Liver (tissue), 8 donors: ENCODE measurements at regions not wholly inside any gene's neighbourhood (a gene's known extent, or its start where the extent isn't known, plus 50 kb on each side); places are given as distances from the start of the nearest gene placed in this dataset.

Experiments used
- DNase-seq: peaks from one replicate; pipeline ENCODE4 v3.0.0-alpha.2; 2017; ENCODE audit warnings: low spot score
- H3K27ac ChIP-seq, 2 donors: one replicate each; pipeline ENCODE4 v1.7.0; 2013; ENCODE audit warnings: inconsistent platforms in 2 of 2, low read length in 2 of 2, control low read depth in 1 of 2, low read depth in 1 of 2, mild to moderate bottlenecking in 1 of 2
- H3K27me3 ChIP-seq, 4 donors: one replicate each; pipeline versions ENCODE4 v1.6.1 to v1.7.0; 2013; ENCODE audit warnings: low read length in 3 of 4, inconsistent platforms in 1 of 4, mild to moderate bottlenecking in 1 of 4, moderate library complexity in 1 of 4; ENCODE audit not compliant: control insufficient read depth in 4 of 4, insufficient read depth in 4 of 4
- H3K36me3 ChIP-seq, 4 donors: one replicate each; pipeline versions ENCODE4 v1.6.1 to v1.7.0; 2013; ENCODE audit warnings: low read length in 3 of 4, mild to moderate bottlenecking in 3 of 4, low read depth in 1 of 4, moderate library complexity in 1 of 4; ENCODE audit not compliant: control insufficient read depth in 4 of 4, insufficient read depth in 3 of 4
- H3K4me1 ChIP-seq, 4 donors: one replicate each; pipeline versions ENCODE4 v1.6.1 to v1.7.0; 2013; ENCODE audit warnings: low read length in 3 of 4, mild to moderate bottlenecking in 3 of 4, moderate library complexity in 1 of 4; ENCODE audit not compliant: control insufficient read depth in 4 of 4, insufficient read depth in 4 of 4
- H3K4me3 ChIP-seq, 3 donors: one replicate each; pipeline versions ENCODE4 v1.6.1 to v1.7.0; 2013; ENCODE audit warnings: low read length in 3 of 3, control low read depth in 1 of 3, low read depth in 1 of 3, mild to moderate bottlenecking in 1 of 3
- H3K9ac ChIP-seq, 2 donors: one replicate each; pipeline ENCODE4 v1.7.0; 2013; ENCODE audit warnings: low read length in 2 of 2, mild to moderate bottlenecking in 2 of 2, moderate library complexity in 2 of 2, control low read depth in 1 of 2, low read depth in 1 of 2
- H3K9me3 ChIP-seq, 4 donors: one replicate each; pipeline versions ENCODE4 v1.6.1 to v1.7.0; 2013; ENCODE audit warnings: low read length in 3 of 4; ENCODE audit not compliant: control insufficient read depth in 4 of 4
- EGR1 ChIP-seq, 2 donors: IDR thresholded peaks; 2 replicates each; pipeline ENCODE4 v1.6.1; 2016 to 2018; ENCODE audit warnings: antibody characterized with exemption in 2 of 2, low read depth in 2 of 2
- FOXA1 ChIP-seq: IDR thresholded peaks from 2 replicates; pipeline ENCODE4 v1.6.1; 2016; ENCODE audit warnings: antibody characterized with exemption
- FOXA2 ChIP-seq: IDR thresholded peaks from 2 replicates; pipeline ENCODE4 v1.6.1; 2016; ENCODE audit warnings: antibody characterized with exemption
- GABPA ChIP-seq, 2 donors: IDR thresholded peaks in 1 of 2; conservative IDR thresholded peaks in 1 of 2; 2 replicates each; pipeline ENCODE4 v1.6.1; 2016; ENCODE audit warnings: antibody characterized with exemption in 2 of 2, mild to moderate bottlenecking in 1 of 2, moderate library complexity in 1 of 2
- HNF4A ChIP-seq, 2 donors: conservative IDR thresholded peaks; 2 replicates each; pipeline ENCODE4 v1.6.1; 2016; ENCODE audit warnings: antibody characterized with exemption in 2 of 2, mild to moderate bottlenecking in 2 of 2
- HNF4G ChIP-seq: IDR thresholded peaks from 2 replicates; pipeline ENCODE4 v1.6.1; 2016; ENCODE audit warnings: antibody characterized with exemption
- JUND ChIP-seq, 2 donors: IDR thresholded peaks; 2 replicates each; pipeline ENCODE4 v1.6.1; 2016; ENCODE audit warnings: antibody characterized with exemption in 2 of 2
- NR2F2 ChIP-seq: IDR thresholded peaks from 2 replicates; pipeline ENCODE4 v1.6.1; 2016; ENCODE audit warnings: antibody characterized with exemption
- RAD21 ChIP-seq, 2 donors: IDR thresholded peaks; 2 replicates each; pipeline ENCODE4 v1.6.1; 2016; ENCODE audit warnings: antibody characterized with exemption in 2 of 2, mild to moderate bottlenecking in 2 of 2
- RXRA ChIP-seq, 2 donors: IDR thresholded peaks; 2 replicates each; pipeline ENCODE4 v1.6.1; 2017 to 2018; ENCODE audit warnings: antibody characterized with exemption in 2 of 2, mild to moderate bottlenecking in 1 of 2
- SP1 ChIP-seq: IDR thresholded peaks from 2 replicates; pipeline ENCODE4 v1.6.1; 2018; ENCODE audit warnings: antibody characterized with exemption, mild to moderate bottlenecking
- TAF1 ChIP-seq: conservative IDR thresholded peaks from 2 replicates; pipeline ENCODE4 v1.6.1; 2016; ENCODE audit warnings: antibody characterized with exemption, mild to moderate bottlenecking
- YY1 ChIP-seq: IDR thresholded peaks from 2 replicates; pipeline ENCODE4 v1.6.1; 2016; ENCODE audit warnings: antibody characterized with exemption, mild to moderate bottlenecking
- WGBS: extraction: QIAGEN DNeasy Blood & Tissue Kit; methylation state at CpG from one replicate; pipeline ENCODE4 v1.1.7; 2013; 5-methylcytosine and 5-hydroxymethylcytosine counted together
- TF ChIP-seq, protein P1 (sequence below): fragments of 150-350 bp; IDR thresholded peaks from 2 replicates; pipeline ENCODE4 v1.5.1; 2017; ENCODE audit warnings: improper control_type of control experiment, low read depth, low read length; ENCODE audit not compliant: missing input control
- TF ChIP-seq, protein P2 (sequence below): IDR thresholded peaks from 2 replicates; pipeline ENCODE4 v1.6.1; 2016; ENCODE audit warnings: antibody characterized with exemption
- TF ChIP-seq, protein P3 (sequence below): IDR thresholded peaks from 2 replicates; pipeline ENCODE4 v1.6.1; 2016; ENCODE audit warnings: antibody characterized with exemption, mild to moderate bottlenecking
- donor health status: healthy.
- donor health status: healthy.
- donor health status: healthy.
- donor health status: healthy.
- donor health status: healthy.

DNA sequence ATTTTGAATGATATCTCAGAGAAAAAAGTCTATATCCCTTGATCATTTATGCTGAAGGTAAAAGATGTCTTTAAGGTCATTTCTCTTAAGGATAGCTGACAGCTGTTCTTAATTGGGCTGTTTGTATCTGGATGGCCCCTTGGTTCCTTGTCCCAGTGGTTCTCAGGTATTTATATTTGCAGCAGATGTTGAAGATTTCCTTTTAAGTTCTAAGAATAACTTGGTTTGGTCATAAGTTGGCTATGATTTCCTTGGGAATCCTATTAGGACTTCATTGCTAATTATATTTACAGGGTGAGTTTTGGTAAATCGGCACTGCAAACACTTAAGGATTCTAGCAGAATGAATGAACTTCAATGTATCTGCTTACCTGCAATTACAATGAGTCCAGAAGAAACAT, 460.4 kb upstream of the SGO1 start (continued):
- TF ChIP-seq JUND (IDR thresholded peaks at IDR 0.05) = no peak
- TF ChIP-seq NR2F2 = no peak

DNA sequence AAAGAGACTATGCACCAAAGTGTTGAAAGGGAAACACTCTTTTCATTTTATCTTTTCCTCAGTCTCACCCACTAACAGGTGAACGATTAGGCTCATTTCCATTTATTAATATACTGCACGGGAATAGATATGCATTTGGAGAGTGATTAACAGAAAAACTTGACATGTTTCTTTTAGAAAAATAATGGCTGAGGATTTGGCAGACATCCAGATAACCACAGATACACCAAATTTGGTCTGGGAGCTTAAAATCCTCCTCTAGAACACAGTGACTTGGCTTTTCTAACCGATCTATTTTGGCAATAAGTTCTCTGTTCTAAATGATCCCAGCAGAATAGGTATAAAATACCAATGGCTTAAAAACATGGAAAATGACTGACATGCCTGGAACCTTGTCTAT, 459.3 kb upstream of the SGO1 start:
- 62% methylated on average over 3 of the region's 3 CpGs for WGBS
- DNase-seq = no peak
- Histone ChIP-seq H3K4me3 (no peak overlapping the region), H3K4me1 (no peaks in the 10 kb centered on the region), H3K27me3 (no peaks in the 10 kb centered on the region), H3K9ac (no peak overlapping the region), H3K36me3 (no peaks in the 10 kb centered on the region), H3K9me3 (no peaks in the 10 kb centered on the region), H3K27ac (no peak overlapping the region)
- TF ChIP-seq EGR1 (IDR thresholded peaks at IDR 0.05; ENCODE audit: low read depth in 2 of 2) (no peak), GABPA (IDR thresholded peaks at IDR 0.05 in 1 of 2, conservative IDR thresholded peaks at IDR 0.05 in 1 of 2) (no peak), YY1 (no peak), JUND (IDR thresholded peaks at IDR 0.05) (no peak), FOXA1 (no peak), HNF4G (no peak), TAF1 (no peak)
- TF ChIP-seq, protein P1, sequence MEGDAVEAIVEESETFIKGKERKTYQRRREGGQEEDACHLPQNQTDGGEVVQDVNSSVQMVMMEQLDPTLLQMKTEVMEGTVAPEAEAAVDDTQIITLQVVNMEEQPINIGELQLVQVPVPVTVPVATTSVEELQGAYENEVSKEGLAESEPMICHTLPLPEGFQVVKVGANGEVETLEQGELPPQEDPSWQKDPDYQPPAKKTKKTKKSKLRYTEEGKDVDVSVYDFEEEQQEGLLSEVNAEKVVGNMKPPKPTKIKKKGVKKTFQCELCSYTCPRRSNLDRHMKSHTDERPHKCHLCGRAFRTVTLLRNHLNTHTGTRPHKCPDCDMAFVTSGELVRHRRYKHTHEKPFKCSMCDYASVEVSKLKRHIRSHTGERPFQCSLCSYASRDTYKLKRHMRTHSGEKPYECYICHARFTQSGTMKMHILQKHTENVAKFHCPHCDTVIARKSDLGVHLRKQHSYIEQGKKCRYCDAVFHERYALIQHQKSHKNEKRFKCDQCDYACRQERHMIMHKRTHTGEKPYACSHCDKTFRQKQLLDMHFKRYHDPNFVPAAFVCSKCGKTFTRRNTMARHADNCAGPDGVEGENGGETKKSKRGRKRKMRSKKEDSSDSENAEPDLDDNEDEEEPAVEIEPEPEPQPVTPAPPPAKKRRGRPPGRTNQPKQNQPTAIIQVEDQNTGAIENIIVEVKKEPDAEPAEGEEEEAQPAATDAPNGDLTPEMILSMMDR = no peak
- TF ChIP-seq, protein P2, sequence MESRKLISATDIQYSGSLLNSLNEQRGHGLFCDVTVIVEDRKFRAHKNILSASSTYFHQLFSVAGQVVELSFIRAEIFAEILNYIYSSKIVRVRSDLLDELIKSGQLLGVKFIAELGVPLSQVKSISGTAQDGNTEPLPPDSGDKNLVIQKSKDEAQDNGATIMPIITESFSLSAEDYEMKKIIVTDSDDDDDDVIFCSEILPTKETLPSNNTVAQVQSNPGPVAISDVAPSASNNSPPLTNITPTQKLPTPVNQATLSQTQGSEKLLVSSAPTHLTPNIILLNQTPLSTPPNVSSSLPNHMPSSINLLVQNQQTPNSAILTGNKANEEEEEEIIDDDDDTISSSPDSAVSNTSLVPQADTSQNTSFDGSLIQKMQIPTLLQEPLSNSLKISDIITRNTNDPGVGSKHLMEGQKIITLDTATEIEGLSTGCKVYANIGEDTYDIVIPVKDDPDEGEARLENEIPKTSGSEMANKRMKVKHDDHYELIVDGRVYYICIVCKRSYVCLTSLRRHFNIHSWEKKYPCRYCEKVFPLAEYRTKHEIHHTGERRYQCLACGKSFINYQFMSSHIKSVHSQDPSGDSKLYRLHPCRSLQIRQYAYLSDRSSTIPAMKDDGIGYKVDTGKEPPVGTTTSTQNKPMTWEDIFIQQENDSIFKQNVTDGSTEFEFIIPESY = no peak
- TF ChIP-seq, protein P3, sequence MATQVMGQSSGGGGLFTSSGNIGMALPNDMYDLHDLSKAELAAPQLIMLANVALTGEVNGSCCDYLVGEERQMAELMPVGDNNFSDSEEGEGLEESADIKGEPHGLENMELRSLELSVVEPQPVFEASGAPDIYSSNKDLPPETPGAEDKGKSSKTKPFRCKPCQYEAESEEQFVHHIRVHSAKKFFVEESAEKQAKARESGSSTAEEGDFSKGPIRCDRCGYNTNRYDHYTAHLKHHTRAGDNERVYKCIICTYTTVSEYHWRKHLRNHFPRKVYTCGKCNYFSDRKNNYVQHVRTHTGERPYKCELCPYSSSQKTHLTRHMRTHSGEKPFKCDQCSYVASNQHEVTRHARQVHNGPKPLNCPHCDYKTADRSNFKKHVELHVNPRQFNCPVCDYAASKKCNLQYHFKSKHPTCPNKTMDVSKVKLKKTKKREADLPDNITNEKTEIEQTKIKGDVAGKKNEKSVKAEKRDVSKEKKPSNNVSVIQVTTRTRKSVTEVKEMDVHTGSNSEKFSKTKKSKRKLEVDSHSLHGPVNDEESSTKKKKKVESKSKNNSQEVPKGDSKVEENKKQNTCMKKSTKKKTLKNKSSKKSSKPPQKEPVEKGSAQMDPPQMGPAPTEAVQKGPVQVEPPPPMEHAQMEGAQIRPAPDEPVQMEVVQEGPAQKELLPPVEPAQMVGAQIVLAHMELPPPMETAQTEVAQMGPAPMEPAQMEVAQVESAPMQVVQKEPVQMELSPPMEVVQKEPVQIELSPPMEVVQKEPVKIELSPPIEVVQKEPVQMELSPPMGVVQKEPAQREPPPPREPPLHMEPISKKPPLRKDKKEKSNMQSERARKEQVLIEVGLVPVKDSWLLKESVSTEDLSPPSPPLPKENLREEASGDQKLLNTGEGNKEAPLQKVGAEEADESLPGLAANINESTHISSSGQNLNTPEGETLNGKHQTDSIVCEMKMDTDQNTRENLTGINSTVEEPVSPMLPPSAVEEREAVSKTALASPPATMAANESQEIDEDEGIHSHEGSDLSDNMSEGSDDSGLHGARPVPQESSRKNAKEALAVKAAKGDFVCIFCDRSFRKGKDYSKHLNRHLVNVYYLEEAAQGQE = no peak

DNA sequence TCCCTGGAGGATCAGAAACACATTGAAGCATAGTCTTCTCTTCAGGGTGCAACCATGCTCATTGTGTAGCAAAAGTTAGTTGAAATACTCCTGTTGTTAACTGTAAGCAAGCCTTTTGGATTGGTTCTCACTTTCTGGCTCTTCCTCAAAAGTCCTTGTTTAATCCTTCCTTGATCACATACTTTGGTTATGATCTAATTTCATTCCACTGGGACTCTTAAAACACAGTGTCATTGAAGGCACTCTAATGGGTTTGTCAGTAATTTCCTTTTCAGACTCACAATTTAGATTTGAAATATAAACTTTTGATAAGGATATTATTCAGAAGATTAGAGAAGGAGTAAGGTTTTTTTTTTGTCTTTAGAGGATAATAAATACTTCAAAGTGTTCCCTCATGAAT, 451.7 kb upstream of the SGO1 start:
- H3K27ac ChIP-seq = no peak overlapping the region
- no peaks in the 10 kb centered on the region for H3K9me3 ChIP-seq
- no peak overlapping the region for H3K4me3 ChIP-seq
- no peaks in the 10 kb centered on the region for H3K4me1 ChIP-seq
- no peak overlapping the region for H3K9ac ChIP-seq
- no peak for DNase-seq
- no peaks in the 10 kb centered on the region for H3K27me3 ChIP-seq
- H3K36me3 ChIP-seq = no peaks in the 10 kb centered on the region
- TF ChIP-seq, protein P2 = no peak
- TF ChIP-seq RXRA (IDR thresholded peaks at IDR 0.05) (no peak), JUND (IDR thresholded peaks at IDR 0.05) (no peak), FOXA1 (no peak), RAD21 (IDR thresholded peaks at IDR 0.05) (no peak), SP1 (no peak), NR2F2 (no peak), TAF1 (no peak), HNF4G (no peak), HNF4A (conservative IDR thresholded peaks at IDR 0.05) (no peak), GABPA (IDR thresholded peaks at IDR 0.05 in 1 of 2, conservative IDR thresholded peaks at IDR 0.05 in 1 of 2) (no peak), FOXA2 (no peak)
- TF ChIP-seq, protein P3 = no peak
